Muscle of leg (tissue), 3 donors: ENCODE measurements at regions not wholly inside any gene's neighbourhood (a gene's known extent, or its start where the extent isn't known, plus 50 kb on each side); places are given as distances from the start of the nearest gene placed in this dataset.

Experiments
- DNase-seq: peaks from one replicate; pipeline ENCODE4 v3.0.0; 2013
- H3K27ac ChIP-seq: one replicate; pipeline ENCODE4 v1.5.1; 2013; ENCODE audit warnings: mild to moderate bottlenecking, low read length, control low read depth
- H3K27me3 ChIP-seq: one replicate; pipeline ENCODE4 v1.6.1; 2013; ENCODE audit warnings: low read length; ENCODE audit not compliant: control insufficient read depth, insufficient read depth
- H3K36me3 ChIP-seq: one replicate; pipeline ENCODE4 v1.6.1; 2013; ENCODE audit warnings: low read length; ENCODE audit not compliant: control insufficient read depth, insufficient read depth
- H3K4me1 ChIP-seq: one replicate; pipeline ENCODE4 v1.6.1; 2013; ENCODE audit warnings: low read length; ENCODE audit not compliant: control insufficient read depth, insufficient read depth
- H3K4me3 ChIP-seq: one replicate; pipeline ENCODE4 v1.5.1; 2013; ENCODE audit warnings: low read length, control low read depth
- H3K9me3 ChIP-seq: replicated peaks from 2 replicates; pipeline ENCODE4 v1.6.1; 2013; ENCODE audit warnings: low read depth, low read length; ENCODE audit not compliant: control insufficient read depth
- WGBS: methylation state at CpG from one replicate; pipeline ENCODE4 v1.1.5; 2013; ENCODE audit warnings: missing lambda C conversion rate; ENCODE audit not compliant: insufficient coverage; 5-methylcytosine and 5-hydroxymethylcytosine counted together

- no peak overlapping the region for H3K4me3 ChIP-seq
- H3K9me3 ChIP-seq: no peaks in the 10 kb centered on the region
- DNase-seq: no peak
- H3K27me3 ChIP-seq: no peaks in the 10 kb centered on the region
- 50% methylated on average over 1 of the region's 5 CpGs for WGBS
- H3K27ac ChIP-seq: no peak overlapping the region
- no peaks in the 10 kb centered on the region for H3K4me1 ChIP-seq
- H3K36me3 ChIP-seq: no peaks in the 10 kb centered on the region
These were observed 103.4 kb downstream of the QRFPR start for GRCh38 chr4:121277194-121278105.

GRCh38 chr4:121273191-121273590 lies 107.6 kb downstream of the QRFPR start:
- H3K27ac ChIP-seq: no peak overlapping the region
- H3K4me1 ChIP-seq: no peaks in the 10 kb centered on the region
- no peaks in the 10 kb centered on the region for H3K36me3 ChIP-seq
- H3K9me3 ChIP-seq: no peaks in the 10 kb centered on the region
- no peak overlapping the region for H3K4me3 ChIP-seq
- WGBS: 40% methylated on average over 1 of the region's 3 CpGs
- H3K27me3 ChIP-seq: no peaks in the 10 kb centered on the region
- no peak for DNase-seq

- Histone ChIP-seq H3K9me3 (no peaks in the 10 kb centered on the region), H3K27me3 (no peaks in the 10 kb centered on the region), H3K4me1 (no peaks in the 10 kb centered on the region), H3K4me3 (no peak overlapping the region), H3K27ac (no peak overlapping the region), H3K36me3 (no peaks in the 10 kb centered on the region)
- no peak for DNase-seq
- WGBS: no CpG with 5 or more reads among the region's 2 CpGs
These were observed 108.3 kb downstream of the QRFPR start for GRCh38 chr4:121272526-121272925.

- Histone ChIP-seq H3K27ac (no peak overlapping the region), H3K4me1 (no peaks in the 10 kb centered on the region), H3K9me3 (no peaks in the 10 kb centered on the region), H3K27me3 (no peaks in the 10 kb centered on the region), H3K36me3 (no peaks in the 10 kb centered on the region), H3K4me3 (no peak overlapping the region)
- no peak for DNase-seq
These were observed 106.3 kb upstream of the TNIP3 start for GRCh38 chr4:121270389-121270788.

GRCh38 chr4:121269001-121269400 lies 104.9 kb upstream of the TNIP3 start:
- Histone ChIP-seq H3K27me3 (no peaks in the 10 kb centered on the region), H3K4me3 (no peak overlapping the region), H3K27ac (no peak overlapping the region), H3K4me1 (no peaks in the 10 kb centered on the region), H3K36me3 (no peaks in the 10 kb centered on the region), H3K9me3 (no peaks in the 10 kb centered on the region)
- no peak for DNase-seq
- no CpG with 5 or more reads among the region's 1 CpG for WGBS

- no peaks in the 10 kb centered on the region for H3K27me3 ChIP-seq
- H3K27ac ChIP-seq: no peak overlapping the region
- H3K4me1 ChIP-seq: peaks cover under 1% of the 10 kb centered on the region
- no peaks in the 10 kb centered on the region for H3K36me3 ChIP-seq
- 92% methylated on average over 2 of the region's 3 CpGs for WGBS
- DNase-seq: no peak
- H3K9me3 ChIP-seq: no peaks in the 10 kb centered on the region
- no peak overlapping the region for H3K4me3 ChIP-seq
These were observed 102.9 kb upstream of the TNIP3 start for GRCh38 chr4:121266982-121267381.

GRCh38 chr4:121256887-121257466 lies 92.9 kb upstream of the TNIP3 start:
- no peak for DNase-seq
- no peaks in the 10 kb centered on the region for H3K36me3 ChIP-seq
- no peak overlapping the region for H3K27ac ChIP-seq
- H3K27me3 ChIP-seq: no peaks in the 10 kb centered on the region
- H3K4me1 ChIP-seq: peaks cover 4% of the 10 kb centered on the region
- no peaks in the 10 kb centered on the region for H3K9me3 ChIP-seq
- H3K4me3 ChIP-seq: no peak overlapping the region
- 71% methylated on average over 2 of the region's 3 CpGs for WGBS

- no peak overlapping the region for H3K27ac ChIP-seq
These were observed 92.0 kb upstream of the TNIP3 start for GRCh38 chr4:121255986-121256750.

GRCh38 chr4:121253961-121254360 lies 89.8 kb upstream of the TNIP3 start:
- Histone ChIP-seq H3K4me1 (no peaks in the 10 kb centered on the region), H3K27me3 (no peaks in the 10 kb centered on the region), H3K27ac (no peak overlapping the region), H3K36me3 (no peaks in the 10 kb centered on the region), H3K9me3 (no peaks in the 10 kb centered on the region), H3K4me3 (no peak overlapping the region)
- 83% methylated on average over 2 of the region's 2 CpGs for WGBS
- no peak for DNase-seq

More at GRCh38 chr4:121255986-121256750, 92.0 kb upstream of the TNIP3 start:
- Histone ChIP-seq H3K4me1 (no peaks in the 10 kb centered on the region), H3K9me3 (no peaks in the 10 kb centered on the region), H3K36me3 (no peaks in the 10 kb centered on the region), H3K4me3 (no peak overlapping the region), H3K27me3 (no peaks in the 10 kb centered on the region)
- DNase-seq: no peak

- WGBS: no CpG with 5 or more reads among the region's 3 CpGs
- Histone ChIP-seq H3K4me3 (no peak overlapping the region), H3K27ac (no peak overlapping the region), H3K4me1 (no peaks in the 10 kb centered on the region), H3K27me3 (no peaks in the 10 kb centered on the region), H3K36me3 (no peaks in the 10 kb centered on the region), H3K9me3 (no peaks in the 10 kb centered on the region)
- peak; percentile 85 for DNase-seq
These were observed 88.2 kb upstream of the TNIP3 start for GRCh38 chr4:121252224-121252806.
